Naive thymus-derived CD4-positive, alpha-beta T cell (primary cell): ENCODE measurements at regions not wholly inside any gene's neighbourhood (a gene's known extent, or its start where the extent isn't known, plus 50 kb on each side); places are given as distances from the start of the nearest gene placed in this dataset.

Experiments used
- ATAC-seq: fragments of 150-1000 bp; cut with Tn5 transposase; 2 replicates; pipeline ENCODE4 v1.10.0; 2021; ENCODE audit warnings: mild to moderate bottlenecking, moderate library complexity
- CTCF ChIA-PET: fragments of 350-600 bp; sonication (Branson Sonifier 250); formaldehyde crosslinking; loops from one replicate; lab custom pipeline; 2021; ENCODE audit warnings: antibody characterized with exemption; lab: Charles Lee
- POLR2A ChIA-PET: fragments of 350-600 bp; sonication (Branson Sonifier 250); formaldehyde crosslinking; loops from one replicate; lab custom pipeline; 2021; ENCODE audit warnings: antibody characterized with exemption, inconsistent platforms; lab: Charles Lee
- DNase-seq, 9 donors: peaks; one replicate each; pipeline versions ENCODE4 v3.0.0 to v3.0.0-alpha.2; 2020 to 2022; ENCODE audit warnings: mixed read lengths in 1 of 9
- H3K27ac ChIP-seq: one replicate; pipeline ENCODE4 v1.7.0; 2013; ENCODE audit warnings: mild to moderate bottlenecking, low read depth, low read length, moderate library complexity
- H3K27me3 ChIP-seq, 2 donors: one replicate each; pipeline ENCODE4 v1.7.0; 2013; ENCODE audit warnings: low read length in 2 of 2, mild to moderate bottlenecking in 2 of 2, moderate library complexity in 2 of 2; ENCODE audit not compliant: control insufficient read depth in 2 of 2, insufficient read depth in 2 of 2
- H3K36me3 ChIP-seq, 3 experiments: 1 replicate in 2 of 3; 2 replicates in 1 of 3; pipeline ENCODE4 v1.7.0; 2013; ENCODE audit warnings: low read length in 3 of 3, mild to moderate bottlenecking in 3 of 3, moderate library complexity in 1 of 3; ENCODE audit not compliant: insufficient read depth in 3 of 3, control insufficient read depth in 2 of 3
- H3K4me1 ChIP-seq, 2 donors: one replicate each; pipeline ENCODE4 v1.7.0; 2013; ENCODE audit warnings: low read length in 2 of 2, mild to moderate bottlenecking in 2 of 2, moderate library complexity in 1 of 2; ENCODE audit not compliant: control insufficient read depth in 2 of 2, insufficient read depth in 2 of 2
- H3K4me3 ChIP-seq: 2 replicates; pipeline ENCODE4 v1.7.0; 2013; ENCODE audit warnings: mild to moderate bottlenecking, low read length
- H3K9me3 ChIP-seq, 3 experiments: 1 replicate in 2 of 3; 2 replicates in 1 of 3; pipeline ENCODE4 v1.7.0; 2013; ENCODE audit warnings: low read length in 3 of 3; ENCODE audit not compliant: control insufficient read depth in 2 of 3
- H3K27ac Mint-ChIP-seq, 9 donors: one replicate each; pipeline ENCODE4 v1.8.0; 2020 to 2022; ENCODE audit warnings: mixed read lengths in 9 of 9, mild to moderate bottlenecking in 8 of 9, moderate library complexity in 5 of 9, inconsistent platforms in 2 of 9
- H3K27me3 Mint-ChIP-seq, 5 donors: one replicate each; pipeline ENCODE4 v1.8.0; 2021 to 2022; ENCODE audit warnings: mixed read lengths in 5 of 5, mild to moderate bottlenecking in 1 of 5
- H3K36me3 Mint-ChIP-seq, 5 donors: one replicate each; pipeline ENCODE4 v1.8.0; 2020 to 2022; ENCODE audit warnings: mixed read lengths in 5 of 5, mild to moderate bottlenecking in 3 of 5, inconsistent platforms in 1 of 5
- H3K4me1 Mint-ChIP-seq, 7 donors: one replicate each; pipeline ENCODE4 v1.8.0; 2020 to 2022; ENCODE audit warnings: mixed read lengths in 7 of 7, mild to moderate bottlenecking in 3 of 7, inconsistent platforms in 1 of 7
- H3K4me3 Mint-ChIP-seq, 10 donors: one replicate each; pipeline ENCODE4 v1.8.0; 2020 to 2022; ENCODE audit warnings: mild to moderate bottlenecking in 10 of 10, mixed read lengths in 10 of 10, moderate library complexity in 6 of 10, inconsistent platforms in 2 of 10
- H3K9me3 Mint-ChIP-seq, 11 donors: one replicate each; pipeline ENCODE4 v1.8.0; 2020 to 2022; ENCODE audit warnings: mixed read lengths in 11 of 11, mild to moderate bottlenecking in 4 of 11, inconsistent platforms in 1 of 11, moderate library complexity in 1 of 11
- intact Hi-C, 2 donors: fragments of 100-400 bp; cut with micrococcal nuclease; formaldehyde crosslinking; loops; one replicate each; pipeline ENCODE4 v1.15.1; 2023

GRCh38 chr4:34619531-34620162 is 1624.7 kb downstream of the ARAP2 start:
- Mint-ChIP-seq H3K4me3 (no peak overlapping the region), H3K36me3 (no peaks in the 10 kb centered on the region), H3K27me3 (no peaks in the 10 kb centered on the region), H3K27ac (no peak overlapping the region), H3K9me3 (peaks cover 0 to 28% (median 4%) of the 10 kb centered on the region in 11 donors), H3K4me1 (no peaks in the 10 kb centered on the region)
- intact Hi-C loops = no loop called here
- Histone ChIP-seq H3K4me1 (no peaks in the 10 kb centered on the region), H3K36me3 (no peaks in the 10 kb centered on the region), H3K27ac (no peak overlapping the region), H3K27me3 (no peaks in the 10 kb centered on the region), H3K9me3 (no peaks in the 10 kb centered on the region), H3K4me3 (no peak overlapping the region)
- ChIA-PET POLR2A (no interaction called here), CTCF (no interaction called here)
- ATAC-seq (no peak), DNase-seq (no peak)

- H3K27ac ChIP-seq = no peak overlapping the region
- ChIA-PET CTCF (no interaction called here), POLR2A (no interaction called here)
- Mint-ChIP-seq H3K9me3 (peaks cover 0 to 24% (median 11%) of the 10 kb centered on the region in 11 donors), H3K27ac (no peak overlapping the region), H3K4me1 (no peaks in the 10 kb centered on the region), H3K4me3 (no peak overlapping the region), H3K27me3 (no peaks in the 10 kb centered on the region), H3K36me3 (no peaks in the 10 kb centered on the region)
- intact Hi-C loops = no loop called here
- H3K27me3 ChIP-seq = no peaks in the 10 kb centered on the region
- ATAC-seq = no peak
- H3K4me3 ChIP-seq = no peak overlapping the region
- H3K36me3 ChIP-seq = no peaks in the 10 kb centered on the region
- DNase-seq = no peak
- H3K9me3 ChIP-seq = no peaks in the 10 kb centered on the region
- H3K4me1 ChIP-seq = no peaks in the 10 kb centered on the region
Measured at GRCh38 chr4:34628471-34628870, 1615.8 kb downstream of the ARAP2 start.

- Histone ChIP-seq H3K4me3 (no peak overlapping the region), H3K9me3 (no peaks in the 10 kb centered on the region), H3K27me3 (no peaks in the 10 kb centered on the region), H3K36me3 (no peaks in the 10 kb centered on the region), H3K4me1 (no peaks in the 10 kb centered on the region), H3K27ac (no peak overlapping the region)
- H3K36me3 Mint-ChIP-seq = no peaks in the 10 kb centered on the region
- ATAC-seq (no peak), DNase-seq (no peak)
- H3K9me3 Mint-ChIP-seq = peaks cover 0 to 19% (median 10%) of the 10 kb centered on the region in 11 donors
- ChIA-PET POLR2A (no interaction called here), CTCF (no interaction called here)
- H3K27ac Mint-ChIP-seq = no peak overlapping the region
- H3K27me3 Mint-ChIP-seq = no peaks in the 10 kb centered on the region
- no peaks in the 10 kb centered on the region for H3K4me1 Mint-ChIP-seq
- intact Hi-C loops = no loop called here
- no peak overlapping the region for H3K4me3 Mint-ChIP-seq
Measured at GRCh38 chr4:34629451-34629850, 1614.9 kb downstream of the ARAP2 start.

- no peaks in the 10 kb centered on the region for H3K36me3 ChIP-seq
- Mint-ChIP-seq H3K4me1 (no peaks in the 10 kb centered on the region), H3K36me3 (no peaks in the 10 kb centered on the region), H3K9me3 (peaks cover 0 to 11% (median 5%) of the 10 kb centered on the region in 11 donors), H3K4me3 (no peak overlapping the region), H3K27me3 (no peaks in the 10 kb centered on the region), H3K27ac (no peak overlapping the region)
- H3K9me3 ChIP-seq = no peaks in the 10 kb centered on the region
- no peaks in the 10 kb centered on the region for H3K27me3 ChIP-seq
- POLR2A ChIA-PET = no interaction called here
- intact Hi-C loops = no loop called here
- no peak overlapping the region for H3K4me3 ChIP-seq
- DNase-seq = no peak
- no peaks in the 10 kb centered on the region for H3K4me1 ChIP-seq
- no peak overlapping the region for H3K27ac ChIP-seq
- CTCF ChIA-PET = no interaction called here
- ATAC-seq = no peak
Measured at GRCh38 chr4:34633241-34633640, 1611.1 kb downstream of the ARAP2 start.

GRCh38 chr4:34636623-34637022 is 1607.7 kb downstream of the ARAP2 start:
- Mint-ChIP-seq H3K36me3 (no peaks in the 10 kb centered on the region), H3K27me3 (no peaks in the 10 kb centered on the region), H3K9me3 (peaks cover 2 to 18% (median 7%) of the 10 kb centered on the region in 11 donors), H3K4me3 (no peak overlapping the region), H3K4me1 (no peaks in the 10 kb centered on the region), H3K27ac (no peak overlapping the region)
- H3K4me1 ChIP-seq = no peaks in the 10 kb centered on the region
- H3K27me3 ChIP-seq = no peaks in the 10 kb centered on the region
- H3K27ac ChIP-seq = no peak overlapping the region
- H3K4me3 ChIP-seq = no peak overlapping the region
- DNase-seq = no peak
- peaks cover 0 to 4% (median 0%) of the 10 kb centered on the region in 3 experiments for H3K9me3 ChIP-seq
- CTCF ChIA-PET = no interaction called here
- no peaks in the 10 kb centered on the region for H3K36me3 ChIP-seq
- no peak for ATAC-seq
- intact Hi-C loops = no loop called here
- POLR2A ChIA-PET = no interaction called here

- POLR2A ChIA-PET = no interaction called here
- H3K27me3 ChIP-seq = no peaks in the 10 kb centered on the region
- Mint-ChIP-seq H3K27me3 (no peaks in the 10 kb centered on the region), H3K4me1 (no peaks in the 10 kb centered on the region), H3K27ac (no peak overlapping the region), H3K4me3 (no peak overlapping the region), H3K36me3 (no peaks in the 10 kb centered on the region), H3K9me3 (peaks cover 4 to 34% (median 14%) of the 10 kb centered on the region in 11 donors)
- DNase-seq (no peak), ATAC-seq (no peak)
- H3K27ac ChIP-seq = no peak overlapping the region
- H3K9me3 ChIP-seq = peaks cover 0 to 4% (median 0%) of the 10 kb centered on the region in 3 experiments
- no peaks in the 10 kb centered on the region for H3K36me3 ChIP-seq
- CTCF ChIA-PET = no interaction called here
- intact Hi-C loops = no loop called here
- no peaks in the 10 kb centered on the region for H3K4me1 ChIP-seq
- H3K4me3 ChIP-seq = no peak overlapping the region
Measured at GRCh38 chr4:34643476-34643875, 1600.8 kb downstream of the ARAP2 start.

- Mint-ChIP-seq H3K4me3 (no peak overlapping the region), H3K27me3 (no peaks in the 10 kb centered on the region), H3K4me1 (no peaks in the 10 kb centered on the region), H3K9me3 (peaks cover 4 to 34% (median 10%) of the 10 kb centered on the region in 11 donors), H3K27ac (no peak overlapping the region), H3K36me3 (no peaks in the 10 kb centered on the region)
- Histone ChIP-seq H3K9me3 (no peaks in the 10 kb centered on the region), H3K4me3 (no peak overlapping the region), H3K36me3 (no peaks in the 10 kb centered on the region), H3K4me1 (no peaks in the 10 kb centered on the region), H3K27ac (no peak overlapping the region), H3K27me3 (no peaks in the 10 kb centered on the region)
- DNase-seq = no peak
- ATAC-seq = no peak
- ChIA-PET CTCF (no interaction called here), POLR2A (no interaction called here)
- intact Hi-C loops = no loop called here
Measured at GRCh38 chr4:34644579-34645115, 1599.7 kb downstream of the ARAP2 start.
